ENCODE measurements at regions not wholly inside any gene's neighbourhood (a gene's known extent, or its start where the extent isn't known, plus 50 kb on each side); places are given as distances from the start of the nearest gene placed in this dataset.
"Not testable (repeated sequence)": the region's sequence is repeated elsewhere in the genome, so short reads cannot be mapped to it uniquely, and the experiment has no call there.

DNA sequence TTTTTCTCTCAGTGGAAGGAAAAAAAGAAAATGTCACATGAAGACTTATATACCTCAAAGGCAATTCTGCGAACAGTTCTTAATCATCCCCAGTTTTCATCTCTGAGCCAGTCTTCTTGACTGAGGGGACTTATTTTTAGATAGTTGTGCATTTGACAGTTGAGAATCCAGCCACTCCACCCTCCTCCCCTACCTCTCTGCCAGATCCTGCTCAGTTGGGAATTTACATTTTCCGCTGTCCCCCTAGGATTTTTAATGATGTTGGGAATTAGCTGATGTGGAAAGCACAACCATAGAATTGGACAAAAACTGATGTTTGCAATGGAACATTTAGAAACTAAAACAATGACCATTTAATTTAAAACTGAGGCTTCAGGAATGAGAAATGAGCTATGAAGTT, 194.3 kb upstream of the PIK3R1 start:
- no peak for DNase-seq (ENCODE audit: low read depth)
- TF ChIP-seq, protein P1, sequence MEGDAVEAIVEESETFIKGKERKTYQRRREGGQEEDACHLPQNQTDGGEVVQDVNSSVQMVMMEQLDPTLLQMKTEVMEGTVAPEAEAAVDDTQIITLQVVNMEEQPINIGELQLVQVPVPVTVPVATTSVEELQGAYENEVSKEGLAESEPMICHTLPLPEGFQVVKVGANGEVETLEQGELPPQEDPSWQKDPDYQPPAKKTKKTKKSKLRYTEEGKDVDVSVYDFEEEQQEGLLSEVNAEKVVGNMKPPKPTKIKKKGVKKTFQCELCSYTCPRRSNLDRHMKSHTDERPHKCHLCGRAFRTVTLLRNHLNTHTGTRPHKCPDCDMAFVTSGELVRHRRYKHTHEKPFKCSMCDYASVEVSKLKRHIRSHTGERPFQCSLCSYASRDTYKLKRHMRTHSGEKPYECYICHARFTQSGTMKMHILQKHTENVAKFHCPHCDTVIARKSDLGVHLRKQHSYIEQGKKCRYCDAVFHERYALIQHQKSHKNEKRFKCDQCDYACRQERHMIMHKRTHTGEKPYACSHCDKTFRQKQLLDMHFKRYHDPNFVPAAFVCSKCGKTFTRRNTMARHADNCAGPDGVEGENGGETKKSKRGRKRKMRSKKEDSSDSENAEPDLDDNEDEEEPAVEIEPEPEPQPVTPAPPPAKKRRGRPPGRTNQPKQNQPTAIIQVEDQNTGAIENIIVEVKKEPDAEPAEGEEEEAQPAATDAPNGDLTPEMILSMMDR (IDR thresholded peaks at IDR 0.05; ENCODE audit: control insufficient read depth, insufficient read depth, low read depth, low read length, missing control alignments) = no peak

DNA sequence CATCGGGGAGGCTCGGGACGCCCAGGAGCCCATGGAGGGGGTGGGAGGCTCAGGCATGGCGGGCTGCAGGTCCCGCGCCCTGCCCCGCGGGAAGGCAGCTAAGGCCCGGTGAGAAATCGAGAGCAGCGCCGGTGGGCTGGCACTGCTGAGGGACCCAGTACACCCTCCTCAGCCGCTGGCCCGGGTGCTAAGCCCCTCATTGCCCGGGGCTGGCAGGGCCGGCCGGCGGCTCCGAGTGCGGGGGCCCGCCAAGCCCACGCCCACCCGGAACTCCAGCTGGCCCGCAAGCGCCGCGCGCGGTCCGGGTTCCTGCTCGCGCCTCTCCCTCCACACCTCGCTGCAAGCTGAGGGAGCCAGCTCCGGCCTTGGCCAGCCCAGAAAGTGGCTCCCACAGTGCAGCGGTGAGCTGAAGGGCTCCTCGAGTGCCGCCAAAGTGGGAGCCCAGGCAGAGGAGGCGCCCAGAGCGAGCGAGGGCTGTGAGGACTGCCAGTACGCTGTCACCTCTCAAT, 195.0 kb upstream of the PIK3R1 start:
- not testable (repeated sequence) for DNase-seq (ENCODE audit: low read depth)

More for the DNA sequence above, 194.3 kb upstream of the PIK3R1 start:
- H3K4me3 ChIP-seq (ENCODE audit: control insufficient read depth, low read depth, low read length) = no peak overlapping the region

DNA sequence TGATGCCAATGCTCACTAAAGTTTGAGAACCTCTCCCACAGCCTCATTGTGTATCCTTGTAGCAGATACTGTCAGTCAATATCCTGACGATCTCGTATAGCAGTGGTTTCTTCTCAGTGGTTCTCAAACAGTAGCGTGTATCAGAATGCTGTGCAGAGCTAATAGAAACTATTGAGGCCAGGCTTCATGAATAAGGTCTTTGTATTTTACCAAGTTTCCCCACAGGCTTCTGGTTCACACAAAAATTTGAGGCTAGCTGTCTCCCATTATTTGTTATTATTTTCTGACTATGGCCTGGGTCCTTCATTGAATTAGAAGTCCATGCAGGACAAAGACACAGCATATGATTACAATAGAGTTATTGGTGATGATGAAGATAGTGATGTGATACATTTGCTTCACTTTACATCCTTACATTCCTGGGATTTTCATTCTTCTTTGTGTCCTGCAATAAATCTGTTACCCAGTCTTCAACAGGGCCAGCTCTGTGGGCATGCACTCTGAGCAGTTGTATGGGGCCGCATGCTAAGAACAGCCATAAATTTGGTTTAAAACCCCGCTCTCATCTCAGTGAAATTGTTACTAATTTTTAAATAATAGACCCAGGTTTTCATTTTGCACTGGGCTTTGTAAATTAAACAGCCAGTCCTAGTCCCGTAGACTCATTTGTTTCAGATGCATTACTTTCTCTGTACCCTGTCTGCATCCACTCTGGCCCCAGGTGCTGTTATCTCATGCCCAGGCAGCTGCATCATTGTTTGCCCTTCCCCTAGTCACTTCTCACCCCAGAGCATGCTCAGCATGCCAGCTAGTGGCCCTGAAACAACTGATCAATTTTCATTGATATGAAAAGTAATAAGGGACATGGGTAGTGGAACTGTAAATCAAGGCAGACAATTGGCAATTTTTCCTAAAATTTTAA, 199.9 kb upstream of the PIK3R1 start:
- TF ChIP-seq, protein P1 (IDR thresholded peaks at IDR 0.05; ENCODE audit: control insufficient read depth, insufficient read depth, low read depth, low read length, missing control alignments) = no peak
- no peak for DNase-seq (ENCODE audit: low read depth)
- H3K4me3 ChIP-seq (ENCODE audit: control insufficient read depth, low read depth, low read length) = no peak overlapping the region

More for the DNA sequence above, 195.0 kb upstream of the PIK3R1 start:
- not testable (repeated sequence) for H3K4me3 ChIP-seq (ENCODE audit: control insufficient read depth, low read depth, low read length)

DNA sequence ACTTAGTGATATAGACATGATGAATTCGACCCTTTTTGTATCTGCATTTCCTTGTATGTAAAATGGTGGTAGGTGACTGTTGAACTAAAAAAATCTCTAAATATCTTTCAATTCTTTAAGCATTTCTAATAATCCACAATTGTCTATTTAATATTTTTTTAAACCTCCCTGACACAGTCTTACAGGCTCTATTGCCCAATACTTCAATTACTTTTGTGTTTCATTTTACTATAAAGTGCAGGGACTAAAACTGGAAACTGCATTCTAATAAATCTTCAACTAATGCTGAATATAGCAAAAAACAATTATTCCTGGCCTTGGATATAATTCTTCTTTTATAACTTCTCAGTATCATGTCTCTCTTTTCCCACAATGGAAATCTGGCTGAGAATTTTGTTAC, 202.7 kb upstream of the PIK3R1 start:
- TF ChIP-seq, protein P1 (IDR thresholded peaks at IDR 0.05; ENCODE audit: control insufficient read depth, insufficient read depth, low read depth, low read length, missing control alignments) = no peak
- H3K4me3 ChIP-seq (ENCODE audit: control insufficient read depth, low read depth, low read length) = no peak overlapping the region

DNA sequence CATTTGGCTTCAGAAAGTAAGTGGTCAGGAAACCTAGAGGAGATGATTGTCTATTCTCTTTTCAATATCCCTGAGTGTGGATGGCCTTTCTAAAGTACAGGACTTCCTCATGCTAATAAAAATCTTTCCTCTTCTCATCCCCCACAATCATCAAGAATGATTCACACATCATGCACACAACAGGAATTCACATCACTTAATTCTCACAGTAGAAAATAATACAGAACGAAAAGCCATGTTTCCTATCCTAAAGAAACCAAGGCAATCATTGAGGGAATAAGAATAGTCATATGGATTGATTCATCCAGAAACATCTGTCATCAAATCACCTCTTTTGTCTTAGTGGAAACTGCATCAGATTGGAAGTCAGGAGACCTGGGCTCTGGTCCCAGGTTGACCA, 203.1 kb upstream of the PIK3R1 start:
- no peak overlapping the region for H3K4me3 ChIP-seq (ENCODE audit: control insufficient read depth, low read depth, low read length)
- TF ChIP-seq, protein P1 (IDR thresholded peaks at IDR 0.05; ENCODE audit: control insufficient read depth, insufficient read depth, low read depth, low read length, missing control alignments) = no peak
- DNase-seq (ENCODE audit: low read depth) = no peak

More for the DNA sequence above, 202.7 kb upstream of the PIK3R1 start:
- no peak for DNase-seq (ENCODE audit: low read depth)

DNA sequence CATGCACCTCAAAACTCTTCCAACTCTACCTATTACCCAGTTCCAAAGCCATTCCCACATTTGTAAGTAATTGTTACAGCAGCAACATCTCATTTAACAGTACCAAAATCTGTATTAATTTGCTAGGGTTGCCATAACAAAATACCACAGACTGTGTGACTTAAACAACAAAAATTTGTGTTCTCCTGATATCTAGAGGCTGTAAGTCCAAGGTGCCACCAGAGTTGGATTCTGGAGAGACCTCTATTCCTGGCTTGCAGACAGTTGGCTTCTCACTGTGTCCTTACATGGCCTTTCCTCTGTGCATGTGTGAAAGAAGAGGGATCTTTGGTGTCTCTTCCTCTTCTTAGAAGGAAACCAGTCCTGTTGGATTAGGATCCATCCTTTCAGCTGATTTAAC, 203.8 kb upstream of the PIK3R1 start:
- no peak for DNase-seq (ENCODE audit: low read depth)
- no peak overlapping the region for H3K4me3 ChIP-seq (ENCODE audit: control insufficient read depth, low read depth, low read length)
- TF ChIP-seq, protein P1 (IDR thresholded peaks at IDR 0.05; ENCODE audit: control insufficient read depth, insufficient read depth, low read depth, low read length, missing control alignments) = no peak

- H3K4me3 ChIP-seq (ENCODE audit: control insufficient read depth, low read depth, low read length) = no peak overlapping the region
- DNase-seq (ENCODE audit: low read depth) = no peak
- TF ChIP-seq, protein P1 (IDR thresholded peaks at IDR 0.05; ENCODE audit: control insufficient read depth, insufficient read depth, low read depth, low read length, missing control alignments) = no peak
These were observed 204.2 kb upstream of the PIK3R1 start for GRCh38 chr5:68011259-68011760.

All from AG09309 (cell line).